Mesendoderm (in vitro differentiated cells): ENCODE measurements at regions not wholly inside any gene's neighbourhood (a gene's known extent, or its start where the extent isn't known, plus 50 kb on each side); places are given as distances from the start of the nearest gene placed in this dataset.
"Not testable (repeated sequence)": the region's sequence is repeated elsewhere in the genome, so short reads cannot be mapped to it uniquely, and the experiment has no call there.

ENCODE experiments used
- DNase-seq: peaks from one replicate; pipeline ENCODE4 v3.0.0; 2013
- H2AK5ac ChIP-seq: 2 replicates; pipeline ENCODE4 v1.6.1; 2013; ENCODE audit warnings: low read length, inconsistent platforms
- H2BK120ac ChIP-seq: 2 replicates; pipeline ENCODE4 v1.6.1; 2013; ENCODE audit warnings: low read depth, mild to moderate bottlenecking, low read length, moderate library complexity, mixed read lengths
- H2BK15ac ChIP-seq: replicated peaks from 2 replicates; pipeline ENCODE4 v1.6.1; 2013; ENCODE audit warnings: low read depth, mild to moderate bottlenecking, moderate library complexity
- H2BK5ac ChIP-seq: 2 replicates; pipeline ENCODE4 v1.6.1; 2013; ENCODE audit warnings: low read length, inconsistent platforms
- H3K18ac ChIP-seq: 2 replicates; pipeline ENCODE4 v1.6.1; 2013; ENCODE audit warnings: mild to moderate bottlenecking, low read length, mixed read lengths
- H3K23ac ChIP-seq: one replicate; pipeline ENCODE4 v1.6.1; 2013; ENCODE audit warnings: low read length
- H3K27ac ChIP-seq: 2 replicates; pipeline ENCODE4 v1.5.1; 2013; ENCODE audit warnings: low read depth, mild to moderate bottlenecking, inconsistent platforms, low read length, moderate library complexity
- H3K27me3 ChIP-seq: 2 replicates; pipeline ENCODE4 v1.6.1; 2013; ENCODE audit warnings: low read length, control low read depth, mild to moderate bottlenecking, inconsistent platforms; ENCODE audit not compliant: insufficient read depth, poor library complexity
- H3K36me3 ChIP-seq: 2 replicates; pipeline ENCODE4 v1.6.1; 2013; ENCODE audit warnings: low read length, inconsistent platforms; ENCODE audit not compliant: control insufficient read depth, insufficient read depth
- H3K4ac ChIP-seq: one replicate; pipeline ENCODE4 v1.6.1; 2013; ENCODE audit warnings: low read depth, mild to moderate bottlenecking, low read length, moderate library complexity
- H3K4me1 ChIP-seq: 2 replicates; pipeline ENCODE4 v1.6.1; 2013; ENCODE audit warnings: low read depth, low read length, inconsistent platforms; ENCODE audit not compliant: control insufficient read depth
- H3K4me2 ChIP-seq: 2 replicates; pipeline ENCODE4 v1.6.1; 2013; ENCODE audit warnings: low read length
- H3K4me3 ChIP-seq: 2 replicates; pipeline ENCODE4 v1.5.1; 2013; ENCODE audit warnings: mild to moderate bottlenecking, low read length
- H3K56ac ChIP-seq: one replicate; pipeline ENCODE4 v1.6.1; 2013; ENCODE audit warnings: low read length
- H3K79me1 ChIP-seq: 2 replicates; pipeline ENCODE4 v1.6.1; 2013; ENCODE audit warnings: low read length, inconsistent platforms
- H3K79me2 ChIP-seq: 2 replicates; pipeline ENCODE4 v1.6.1; 2013; ENCODE audit warnings: mild to moderate bottlenecking, low read length; ENCODE audit not compliant: control insufficient read depth, insufficient read depth
- H3K9ac ChIP-seq: 2 replicates; pipeline ENCODE4 v1.6.1; 2013; ENCODE audit warnings: low read length, inconsistent platforms
- H4K5ac ChIP-seq: one replicate; pipeline ENCODE4 v1.6.1; 2013; ENCODE audit warnings: low read length
- H4K8ac ChIP-seq: one replicate; pipeline ENCODE4 v1.6.1; 2013; ENCODE audit warnings: low read depth, mild to moderate bottlenecking, control low read depth, low read length, moderate library complexity
- WGBS: extraction: QIAGEN DNeasy Blood & Tissue Kit; methylation state at CpG from one replicate; pipeline ENCODE4 v1.1.7; 2013; ENCODE audit warnings: low lambda C conversion rate, missing lambda C conversion rate; ENCODE audit not compliant: insufficient coverage; ENCODE audit errors: extremely low coverage; 5-methylcytosine and 5-hydroxymethylcytosine counted together

DNA sequence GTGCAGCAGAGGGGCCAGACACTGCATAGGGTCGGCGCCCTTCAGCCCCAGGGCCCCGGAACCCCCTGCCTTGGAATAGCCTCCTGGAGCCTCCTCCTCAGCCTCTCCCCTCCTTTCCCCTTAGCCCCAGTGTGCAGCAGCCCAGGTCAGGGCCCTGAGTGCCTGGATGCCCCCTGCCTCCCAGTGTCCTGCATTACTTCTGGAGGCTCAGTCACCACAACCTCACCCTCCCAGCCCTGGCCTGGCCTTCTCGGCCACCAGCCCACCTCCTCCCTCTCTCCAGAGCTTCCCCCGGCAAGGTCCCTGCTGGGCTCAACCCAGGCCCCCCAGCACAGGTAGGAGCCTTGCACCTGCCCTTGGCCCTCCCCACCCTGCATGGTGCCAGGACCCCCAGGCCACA is 100.3 kb downstream of the TMEM121 start:
- H2BK120ac ChIP-seq, H3K9ac ChIP-seq: not testable (repeated sequence)
- no CpG with 5 or more reads among the region's 5 CpGs for WGBS

DNA sequence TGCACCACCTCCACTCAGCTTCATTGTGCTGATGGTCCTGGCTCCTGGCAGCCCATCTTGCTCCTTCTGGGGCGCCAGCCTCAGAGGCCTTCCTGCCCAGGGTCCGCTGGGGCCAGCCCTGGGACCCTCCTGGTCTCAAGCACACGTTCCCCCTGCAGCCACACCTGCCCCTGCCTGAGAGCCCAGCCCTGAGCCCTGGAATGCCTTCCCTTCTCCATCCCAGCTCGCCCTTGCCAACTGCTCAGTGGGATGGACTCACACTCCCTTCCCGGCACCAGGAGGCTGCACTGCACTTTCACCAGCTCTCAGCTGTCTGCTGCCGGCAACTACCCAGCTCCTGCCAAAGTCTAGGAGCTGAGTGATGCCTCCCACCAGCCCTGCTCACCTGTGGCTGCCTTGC is 100.9 kb downstream of the TMEM121 start:
- WGBS, result no CpG with 5 or more reads among the region's 6 CpGs
- H4K8ac ChIP-seq, H2BK15ac ChIP-seq, H4K5ac ChIP-seq, H3K27me3 ChIP-seq, H3K4ac ChIP-seq, H3K36me3 ChIP-seq, H3K79me2 ChIP-seq, H3K79me1 ChIP-seq, H3K4me3 ChIP-seq, DNase-seq, H2BK5ac ChIP-seq, H2AK5ac ChIP-seq, H3K56ac ChIP-seq, H3K18ac ChIP-seq, H3K23ac ChIP-seq, H3K9ac ChIP-seq, H3K27ac ChIP-seq, H2BK120ac ChIP-seq, H3K4me2 ChIP-seq, H3K4me1 ChIP-seq: not testable (repeated sequence)

More for the DNA sequence above, 100.3 kb downstream of the TMEM121 start:
- not testable (repeated sequence) for H2BK15ac ChIP-seq, H3K4ac ChIP-seq, H4K8ac ChIP-seq, H2BK5ac ChIP-seq, H3K79me1 ChIP-seq, H3K4me1 ChIP-seq, H3K36me3 ChIP-seq, H3K23ac ChIP-seq, H3K18ac ChIP-seq, DNase-seq, H3K4me2 ChIP-seq, H4K5ac ChIP-seq, H2AK5ac ChIP-seq, H3K56ac ChIP-seq, H3K27me3 ChIP-seq, H3K27ac ChIP-seq, H3K79me2 ChIP-seq, H3K4me3 ChIP-seq

DNA sequence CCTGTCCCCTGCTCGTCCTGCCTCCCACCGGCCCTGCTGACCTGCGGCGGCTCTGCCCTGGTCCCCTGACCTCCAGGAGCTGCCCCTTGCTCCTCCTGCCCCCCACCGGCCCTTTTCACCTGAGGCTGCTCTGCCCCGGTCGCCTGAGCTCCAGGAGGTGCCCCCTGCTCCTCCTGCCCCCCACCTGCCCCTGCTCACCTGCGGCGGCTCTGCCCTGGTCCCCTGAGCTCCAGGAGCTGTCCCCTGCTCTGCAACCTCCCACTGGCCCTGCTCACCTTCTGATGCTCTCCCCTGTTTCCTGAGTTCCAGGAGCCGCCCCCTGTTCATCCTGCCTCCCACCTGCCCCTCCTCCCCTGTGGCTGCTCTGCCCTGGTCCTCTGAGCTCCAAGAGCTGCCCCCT is 101.3 kb downstream of the TMEM121 start:
- H2BK120ac ChIP-seq, result no peak overlapping the region
- no peak for DNase-seq
- H4K8ac ChIP-seq, result no peak overlapping the region
- WGBS, result no CpG with 5 or more reads among the region's 10 CpGs
- H2BK5ac ChIP-seq, result no peak overlapping the region
- no peaks in the 10 kb centered on the region for H3K36me3 ChIP-seq
- no peak overlapping the region for H2BK15ac ChIP-seq
- no peaks in the 10 kb centered on the region for H3K27me3 ChIP-seq
- H4K5ac ChIP-seq, result no peak overlapping the region
- no peak overlapping the region for H3K4me3 ChIP-seq
- H3K79me2 ChIP-seq, result no peaks in the 10 kb centered on the region
- no peak overlapping the region for H3K56ac ChIP-seq
- no peaks in the 10 kb centered on the region for H3K79me1 ChIP-seq
- H3K27ac ChIP-seq, result no peak overlapping the region
- H3K4me2 ChIP-seq, result no peak overlapping the region
- H2AK5ac ChIP-seq, result no peak overlapping the region
- H3K23ac ChIP-seq, result no peak overlapping the region
- no peak overlapping the region for H3K18ac ChIP-seq
- H3K9ac ChIP-seq, result no peak overlapping the region
- no peak overlapping the region for H3K4ac ChIP-seq
- H3K4me1 ChIP-seq, result no peaks in the 10 kb centered on the region

DNA sequence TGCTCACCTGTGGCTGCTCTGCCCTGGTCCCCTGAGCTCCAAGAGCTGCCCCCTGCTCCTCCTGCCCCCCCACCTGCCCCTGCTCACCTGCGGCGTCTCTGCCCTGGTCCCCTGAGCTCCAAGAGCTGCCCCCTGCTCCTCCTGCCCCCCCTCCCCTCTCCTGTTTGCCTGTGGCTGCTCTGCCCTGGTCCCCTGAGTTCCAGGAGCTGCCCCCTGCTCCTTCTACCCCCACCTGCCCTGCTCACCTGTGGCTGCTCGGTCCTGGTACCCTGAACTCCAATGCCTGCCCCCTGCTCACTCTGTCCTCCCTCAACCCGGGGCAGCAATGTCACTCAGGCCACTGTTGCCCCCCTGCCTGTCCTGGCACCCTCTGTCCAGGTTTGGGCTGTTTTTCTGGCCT is 101.7 kb downstream of the TMEM121 start:
- not testable (repeated sequence) for H3K4me3 ChIP-seq, H3K56ac ChIP-seq, H4K5ac ChIP-seq, H2BK5ac ChIP-seq, DNase-seq, H3K4me1 ChIP-seq, H3K4ac ChIP-seq, H4K8ac ChIP-seq, H2BK15ac ChIP-seq, H3K79me2 ChIP-seq, H3K27me3 ChIP-seq, H3K79me1 ChIP-seq, H3K18ac ChIP-seq, H3K36me3 ChIP-seq, H3K9ac ChIP-seq, H2BK120ac ChIP-seq, H2AK5ac ChIP-seq, H3K4me2 ChIP-seq, H3K23ac ChIP-seq, H3K27ac ChIP-seq
- no CpG with 5 or more reads among the region's 4 CpGs for WGBS

DNA sequence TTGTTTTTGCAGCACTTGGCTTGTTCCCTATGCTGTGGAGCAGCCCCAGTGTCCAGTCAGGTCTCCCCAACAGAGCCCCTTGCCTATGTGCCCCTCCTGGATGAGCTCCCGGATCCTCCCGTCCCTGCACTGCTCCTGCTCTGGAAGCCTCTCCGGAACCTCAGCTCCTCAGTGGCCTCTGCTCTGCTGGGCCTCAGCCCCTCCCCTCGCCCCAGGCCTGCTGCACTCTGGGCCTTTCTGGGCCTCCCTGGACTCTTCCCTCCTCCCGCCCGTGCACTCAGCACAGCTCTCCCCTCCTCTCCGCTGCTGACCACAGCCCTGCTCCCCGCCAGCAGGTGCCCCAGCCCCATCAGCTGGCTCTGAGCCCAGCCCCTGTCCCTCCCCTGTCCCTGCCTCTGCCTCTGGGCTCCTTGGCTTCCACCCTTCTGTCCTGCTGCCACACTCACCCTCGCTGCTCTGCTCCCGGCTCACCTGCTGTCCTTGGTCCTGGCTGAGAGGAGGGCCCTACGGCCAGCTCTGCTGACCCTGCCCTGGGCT is 102.2 kb downstream of the TMEM121 start:
- H3K4me1 ChIP-seq, H3K4me2 ChIP-seq, H3K4me3 ChIP-seq, H3K18ac ChIP-seq, H2BK5ac ChIP-seq, H4K5ac ChIP-seq, H3K36me3 ChIP-seq, H3K9ac ChIP-seq, H3K27ac ChIP-seq, H2BK120ac ChIP-seq, H4K8ac ChIP-seq, DNase-seq, H2BK15ac ChIP-seq, H3K27me3 ChIP-seq, H3K79me2 ChIP-seq, H3K79me1 ChIP-seq, H3K56ac ChIP-seq, H2AK5ac ChIP-seq, H3K23ac ChIP-seq, H3K4ac ChIP-seq: not testable (repeated sequence)
- WGBS, result no CpG with 5 or more reads among the region's 11 CpGs

DNA sequence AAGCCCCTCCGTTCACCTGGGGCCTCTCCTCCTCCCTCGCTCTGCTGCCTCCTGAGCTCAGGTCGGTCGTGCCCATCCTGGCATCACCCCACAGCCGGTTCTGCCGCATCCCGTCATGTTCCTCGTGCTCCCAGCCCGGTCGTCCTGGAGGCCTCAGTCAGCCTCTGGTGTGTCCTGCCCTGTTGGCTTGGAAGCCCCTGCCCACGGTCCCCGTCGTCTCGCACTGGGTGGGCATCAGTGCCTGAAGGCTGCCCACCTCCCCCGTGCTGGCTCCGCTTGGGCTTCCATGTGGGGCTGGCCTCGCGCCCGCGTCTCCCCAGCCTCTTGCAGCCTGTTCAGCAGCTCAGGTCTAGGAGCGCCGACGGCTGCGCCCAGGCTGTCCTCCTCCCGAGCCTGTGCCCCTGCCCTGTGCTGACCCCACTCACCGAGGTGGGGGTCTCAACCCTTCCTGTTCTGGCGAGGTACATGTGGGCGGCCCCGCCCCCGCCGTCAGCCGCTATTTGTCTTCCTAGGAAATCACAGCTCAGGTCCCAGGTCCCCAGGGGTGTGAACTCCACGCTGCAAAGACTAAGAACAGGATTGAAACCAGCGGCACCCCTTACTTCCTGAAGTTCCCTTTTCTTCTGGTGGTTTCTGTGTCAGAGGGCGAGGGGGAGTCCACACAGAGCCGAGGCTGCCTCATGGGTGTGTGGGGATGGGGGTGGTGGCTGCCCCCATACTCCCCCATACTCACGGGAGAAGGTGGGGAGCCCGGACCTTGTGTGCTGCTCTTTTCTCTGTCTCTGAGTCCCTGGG is 102.9 kb downstream of the TMEM121 start:
- not testable (repeated sequence) for H3K4me1 ChIP-seq, H2AK5ac ChIP-seq, H3K27ac ChIP-seq, H2BK120ac ChIP-seq, H4K8ac ChIP-seq, H3K79me1 ChIP-seq, H2BK15ac ChIP-seq, H3K4me3 ChIP-seq, H3K79me2 ChIP-seq, DNase-seq, H3K4me2 ChIP-seq, H2BK5ac ChIP-seq, H3K36me3 ChIP-seq, H4K5ac ChIP-seq, H3K23ac ChIP-seq, H3K27me3 ChIP-seq, H3K56ac ChIP-seq, H3K4ac ChIP-seq, H3K9ac ChIP-seq, H3K18ac ChIP-seq
- WGBS, result no CpG with 5 or more reads among the region's 38 CpGs
